Non-pigmented ciliary epithelial cell (primary cell): ENCODE measurements at regions not wholly inside any gene's neighbourhood (a gene's known extent, or its start where the extent isn't known, plus 50 kb on each side); places are given as distances from the start of the nearest gene placed in this dataset.
"Not testable (repeated sequence)": the region's sequence is repeated elsewhere in the genome, so short reads cannot be mapped to it uniquely, and the experiment has no call there.

Experiments used
- DNase-seq: peaks from one replicate; pipeline ENCODE4 v3.0.0-alpha.2; 2010; ENCODE audit warnings: low read depth

- DNase-seq, result no peak
Measured at GRCh38 chr6:134605034-134605433, 287.1 kb upstream of the SGK1 start.

DNA sequence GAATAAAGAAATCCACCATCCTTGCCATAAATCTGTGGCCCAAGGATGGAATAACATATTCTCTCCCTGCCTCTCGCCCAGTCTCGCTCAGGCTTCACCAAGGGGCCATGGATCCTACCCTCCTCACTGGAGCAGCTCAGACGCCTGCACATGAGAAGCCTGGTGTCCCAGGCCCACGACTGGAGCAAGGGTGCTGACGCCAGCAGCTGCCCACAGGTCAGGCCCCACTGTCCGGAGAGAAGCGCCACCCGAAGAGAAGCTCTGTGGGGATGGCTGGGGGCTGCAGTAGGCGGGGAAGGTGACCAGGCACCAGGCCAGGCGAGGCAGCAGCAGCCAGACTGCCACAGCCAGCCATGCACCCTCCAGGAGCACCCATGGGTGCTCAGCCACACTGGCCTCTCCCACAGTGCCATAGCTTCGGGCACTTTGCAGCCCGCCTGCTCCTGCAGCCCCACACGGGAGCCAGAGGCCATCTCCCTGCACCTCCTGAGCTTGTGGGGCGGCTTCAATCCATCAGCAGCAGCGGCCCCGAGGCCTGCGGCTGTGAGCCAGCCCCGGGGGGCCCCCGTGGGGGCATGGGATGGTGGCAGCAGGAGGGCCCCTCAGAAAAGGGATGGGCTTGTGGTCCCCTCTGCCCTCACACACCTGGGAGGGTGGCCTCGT lies 286.2 kb upstream of the SGK1 start:
- DNase-seq, result no peak

DNA sequence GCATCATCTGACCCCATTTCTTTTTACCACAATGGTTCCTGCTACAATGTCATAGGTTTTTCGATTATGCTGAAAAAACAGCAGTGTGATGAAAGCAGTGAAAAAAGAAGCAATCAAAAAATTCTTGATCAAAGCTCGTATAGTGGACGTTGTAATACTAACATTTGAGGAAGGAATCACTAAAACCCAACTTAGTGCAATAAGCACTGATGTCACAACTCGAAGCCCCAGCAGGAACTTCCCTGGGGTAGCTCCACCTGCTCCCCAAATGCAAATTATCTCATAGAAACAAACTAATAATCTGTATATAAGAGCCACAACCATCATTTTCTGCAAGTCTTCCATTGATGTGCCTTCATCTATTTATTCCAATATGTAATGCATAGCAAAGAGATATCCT lies 285.6 kb upstream of the SGK1 start:
- no peak for DNase-seq

GRCh38 chr6:134602123-134602522 lies 284.2 kb upstream of the SGK1 start:
- DNase-seq, result no peak

GRCh38 chr6:134600671-134601070 lies 282.8 kb upstream of the SGK1 start:
- no peak for DNase-seq

DNA sequence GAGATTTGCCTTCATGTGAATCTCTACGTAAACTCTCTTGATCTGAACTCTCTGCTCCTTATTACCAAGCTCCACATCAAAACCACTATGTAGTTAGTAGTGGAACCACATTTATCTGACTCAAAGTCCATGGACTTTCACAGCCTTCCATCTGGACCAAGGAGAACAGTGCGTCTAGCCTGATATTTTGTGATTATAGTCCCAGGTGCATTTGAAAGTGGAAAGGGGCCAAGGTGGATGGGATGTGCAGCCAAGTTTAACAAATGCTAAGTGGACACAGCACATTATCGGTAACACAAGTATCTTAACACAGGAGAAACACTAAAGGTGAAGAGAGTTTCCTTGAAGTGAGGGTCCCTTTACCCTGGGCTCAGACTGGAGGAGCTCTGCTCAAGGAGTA lies 281.2 kb upstream of the SGK1 start:
- no peak for DNase-seq

DNA sequence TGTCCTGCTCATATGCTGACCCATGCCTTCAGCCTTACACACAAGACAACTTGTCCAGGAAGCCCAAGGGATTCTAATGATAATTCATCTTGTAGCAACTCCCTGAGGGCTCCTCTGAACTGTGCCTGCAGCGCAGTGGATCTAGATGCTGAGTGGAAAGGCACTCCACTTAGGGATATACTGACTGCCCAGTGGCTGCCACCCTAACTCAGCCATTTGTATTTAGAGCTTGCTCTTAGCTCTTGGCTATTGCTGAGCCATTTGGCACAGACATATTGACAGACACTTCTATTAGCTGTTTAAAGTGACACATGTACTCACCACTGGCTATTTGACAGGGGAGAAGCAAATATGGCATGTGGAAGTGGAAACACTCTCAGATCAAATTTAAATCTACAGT lies 278.3 kb upstream of the SGK1 start:
- no peak for DNase-seq

DNA sequence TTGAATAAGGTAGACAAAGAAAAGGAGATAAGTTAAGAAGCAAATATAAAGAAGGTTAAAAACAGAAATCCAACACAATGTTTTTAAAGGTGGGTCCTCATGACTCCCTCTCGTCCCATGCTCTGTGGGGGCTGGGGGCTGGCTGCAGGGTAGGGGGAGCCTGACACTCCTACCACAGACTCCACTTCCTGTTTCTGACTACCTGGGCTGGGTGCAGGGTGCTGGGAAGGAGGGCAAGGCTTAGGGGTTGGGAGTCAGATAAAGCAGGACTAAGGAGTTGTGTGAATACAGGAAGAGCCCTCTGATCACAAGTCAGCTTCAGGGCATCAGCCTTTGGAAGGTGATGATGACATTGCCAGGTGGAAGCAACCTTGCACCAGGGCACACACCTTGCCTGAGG lies 277.0 kb upstream of the SGK1 start:
- DNase-seq, result no peak

- no peak for DNase-seq
Measured at GRCh38 chr6:134593887-134594286, 276.0 kb upstream of the SGK1 start.

DNA sequence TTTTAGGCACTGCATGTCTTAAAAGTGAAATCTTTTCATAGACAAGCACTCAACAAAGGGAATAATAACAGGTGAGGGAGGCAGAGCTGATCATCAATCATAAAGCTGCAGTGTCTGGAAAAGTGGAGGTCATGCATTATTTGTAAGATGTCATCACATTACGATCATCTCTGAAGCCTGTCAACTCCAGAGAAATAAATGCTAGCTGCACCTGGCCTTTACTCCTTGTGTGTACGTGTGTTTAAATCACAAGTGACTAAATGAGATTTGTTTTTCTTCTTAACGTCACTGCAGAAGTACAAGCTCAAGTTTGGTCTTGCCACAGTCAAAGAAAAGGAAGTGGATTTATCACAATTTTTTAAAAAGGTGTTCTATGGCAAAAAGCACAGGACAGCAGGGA lies 275.5 kb upstream of the SGK1 start:
- DNase-seq, result no peak

- DNase-seq, result no peak
Measured at GRCh38 chr6:134593024-134593423, 275.1 kb upstream of the SGK1 start.

DNA sequence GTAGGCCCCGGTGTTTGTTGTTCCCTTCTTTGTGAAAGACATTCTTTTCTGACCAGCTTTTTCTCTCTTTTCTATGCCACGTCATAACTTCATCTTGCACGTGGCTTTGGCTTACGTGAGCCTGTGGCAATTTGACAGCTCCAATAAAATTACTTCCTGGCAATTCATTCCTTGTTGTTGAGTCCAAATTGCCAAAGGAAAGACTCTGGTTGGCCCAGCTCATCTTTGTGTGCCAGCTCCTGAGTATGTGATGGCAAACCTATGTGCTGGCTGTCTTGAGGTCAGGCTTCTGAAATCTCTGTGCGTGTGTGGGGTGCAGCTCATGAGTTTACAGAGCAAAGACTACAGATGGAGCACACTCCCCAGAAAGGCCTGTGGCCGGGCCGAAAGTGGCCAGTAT lies 272.5 kb upstream of the SGK1 start:
- DNase-seq, result no peak

- no peak for DNase-seq
Measured at GRCh38 chr6:134590004-134590403, 272.1 kb upstream of the SGK1 start.

- peak; percentile 98 for DNase-seq
Measured at GRCh38 chr6:134589512-134589911, 271.6 kb upstream of the SGK1 start.

DNA sequence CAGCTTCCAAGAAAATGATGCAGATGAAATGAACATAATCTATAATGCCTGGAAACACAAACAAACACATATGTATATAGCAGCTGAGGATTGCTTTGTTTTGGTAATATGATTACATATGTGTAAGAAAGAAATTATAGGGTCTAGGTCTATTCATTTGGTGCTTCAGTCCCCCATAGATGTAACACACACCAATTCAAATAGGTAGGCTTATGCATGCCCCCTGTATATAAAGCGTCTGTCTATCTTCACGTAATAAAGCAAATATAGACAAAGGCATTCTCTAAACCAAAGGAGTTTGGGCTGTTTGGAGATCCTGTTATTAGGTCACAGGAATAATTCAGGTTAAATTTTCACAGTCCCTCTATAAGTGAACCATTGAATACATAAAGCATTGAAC lies 270.4 kb upstream of the SGK1 start:
- no peak for DNase-seq

DNA sequence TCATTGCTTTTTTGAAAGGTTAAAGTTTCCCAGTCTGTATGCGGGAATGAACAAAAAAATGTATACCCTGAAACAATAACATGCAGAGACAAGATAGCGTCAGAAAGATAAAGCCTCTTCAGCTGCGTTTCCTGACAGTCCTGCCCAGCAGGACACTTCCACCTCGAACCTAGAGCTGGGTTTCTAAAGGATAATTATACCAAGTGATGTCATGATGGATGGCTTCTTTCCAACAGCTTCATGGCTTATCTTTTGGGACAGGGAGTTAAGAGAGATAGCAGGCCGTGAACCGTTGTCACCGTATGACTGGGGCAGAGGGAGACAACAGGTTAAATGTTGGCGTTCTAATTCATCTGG lies 267.6 kb upstream of the SGK1 start:
- DNase-seq, result no peak

- DNase-seq, result no peak
Measured at GRCh38 chr6:134584847-134585516, 267.1 kb upstream of the SGK1 start.

- DNase-seq, result no peak
Measured at GRCh38 chr6:134577998-134578397, 260.1 kb upstream of the SGK1 start.

DNA sequence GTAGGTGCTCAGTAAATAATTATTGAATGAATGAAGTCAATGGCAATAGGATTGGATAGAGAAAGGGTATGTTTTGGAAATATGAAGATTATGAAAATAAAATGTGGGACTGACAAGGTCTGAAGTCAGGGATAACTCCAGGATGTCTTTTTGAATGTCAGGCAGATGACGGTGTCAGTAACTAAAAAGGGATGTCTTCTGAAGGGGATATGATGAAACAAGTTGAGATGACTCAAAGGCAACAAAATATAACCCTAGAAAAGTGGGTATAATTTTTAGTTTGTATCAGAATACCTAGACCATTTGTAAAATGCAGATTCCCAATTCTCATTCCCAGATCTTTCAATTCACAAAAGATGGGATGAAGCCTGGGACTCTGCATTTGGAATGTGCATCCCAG lies 257.3 kb upstream of the SGK1 start:
- DNase-seq, result no peak

DNA sequence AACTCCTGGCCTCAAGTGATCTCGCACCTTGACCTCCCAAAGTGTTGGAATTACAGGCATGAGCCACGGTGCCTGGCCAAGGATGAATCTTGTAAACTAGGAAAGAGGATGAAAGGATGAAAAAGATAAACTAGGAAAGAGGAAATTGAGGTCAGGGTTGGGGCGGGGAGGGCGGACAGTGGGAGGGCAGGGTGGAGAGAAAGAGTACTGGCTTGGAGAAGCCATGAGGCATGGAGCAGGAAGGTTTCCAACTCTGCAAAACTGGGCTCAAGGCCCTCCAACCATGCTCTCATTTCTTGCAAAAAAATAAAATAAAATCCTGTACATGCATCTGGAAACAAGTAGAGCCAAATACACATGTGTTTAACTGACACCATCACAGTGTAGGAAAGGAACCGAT lies 256.6 kb upstream of the SGK1 start:
- no peak for DNase-seq

- DNase-seq, result not testable (repeated sequence)
Measured at GRCh38 chr6:134569996-134570395, 252.1 kb upstream of the SGK1 start.

- no peak for DNase-seq
Measured at GRCh38 chr6:134564705-134565104, 246.8 kb upstream of the SGK1 start.

GRCh38 chr6:134560019-134560418 lies 242.1 kb upstream of the SGK1 start:
- DNase-seq, result no peak

- no peak for DNase-seq
Measured at GRCh38 chr6:134557509-134557908, 239.6 kb upstream of the SGK1 start.
